IMR-90 (cell line): ENCODE measurements at regions not wholly inside any gene's neighbourhood (a gene's known extent, or its start where the extent isn't known, plus 50 kb on each side); places are given as distances from the start of the nearest gene placed in this dataset.

Source experiments
- ATAC-seq: fragments of 200-7000 bp; cut with Tn5 transposase; 2 replicates; pipeline ENCODE4 v1.9.1; 2020; ENCODE audit warnings: low read depth, mild to moderate bottlenecking, moderate library complexity
- BruUV-seq: library from RNA; stranded (reverse); fragments of 400-500 nt; replicated peaks from 2 replicates; lab custom pipeline; 2021; lab: Mats Ljungman, UMichigan
- CTCF ChIA-PET: fragments of 300-600 bp; formaldehyde crosslinking; extraction: SDS; loops from one replicate; lab custom pipeline; 2021; ENCODE audit warnings: antibody characterized with exemption; lab: Yijun Ruan, JAX
- POLR2A ChIA-PET: fragments of 300-600 bp; sonication (Branson Sonifier 250); formaldehyde crosslinking; loops from one replicate; lab custom pipeline; 2022; ENCODE audit warnings: antibody characterized with exemption; ENCODE audit not compliant: unreplicated experiment; lab: Charles Lee
- DNase-seq: peaks from one replicate; pipeline ENCODE4 v3.0.0; 2013
- H2AFZ ChIP-seq: replicated peaks from 2 replicates; pipeline ENCODE3; 2013; ENCODE audit warnings: low read length, mild to moderate bottlenecking; ENCODE audit not compliant: poor library complexity
- H2AK5ac ChIP-seq: 2 replicates; pipeline ENCODE4 v1.6.1; 2013; ENCODE audit warnings: low read depth, low read length, inconsistent platforms
- H2AK9ac ChIP-seq: replicated peaks from 2 replicates; pipeline ENCODE3; 2013; ENCODE audit warnings: mild to moderate bottlenecking, low read depth, low read length, moderate library complexity; ENCODE audit not compliant: poor library complexity
- H2BK120ac ChIP-seq: 2 replicates; pipeline ENCODE4 v1.6.1; 2013; ENCODE audit warnings: low read depth, low read length, inconsistent platforms
- H2BK15ac ChIP-seq: 3 replicates; pipeline ENCODE4 v1.6.1; 2013; ENCODE audit warnings: low read depth, low read length, inconsistent platforms
- H2BK20ac ChIP-seq: 2 replicates; pipeline ENCODE4 v1.6.1; 2013; ENCODE audit warnings: low read depth, mild to moderate bottlenecking, inconsistent platforms, low read length, moderate library complexity
- H2BK5ac ChIP-seq: 2 replicates; pipeline ENCODE4 v1.6.1; 2013; ENCODE audit warnings: mild to moderate bottlenecking, low read depth, low read length, inconsistent platforms; ENCODE audit not compliant: poor library complexity, severe bottlenecking
- H3K14ac ChIP-seq: replicated peaks from 2 replicates; pipeline ENCODE4 v1.6.1; 2013; ENCODE audit warnings: low read depth, low read length, inconsistent platforms
- H3K18ac ChIP-seq: 2 replicates; pipeline ENCODE4 v1.6.1; 2013; ENCODE audit warnings: low read depth, low read length, control low read depth
- H3K23ac ChIP-seq: 2 replicates; pipeline ENCODE4 v1.6.1; 2013; ENCODE audit warnings: low read depth, low read length, inconsistent platforms
- H3K27ac ChIP-seq: 2 replicates; pipeline ENCODE4 v1.5.1; 2013; ENCODE audit warnings: mild to moderate bottlenecking, control low read depth, low read length; ENCODE audit not compliant: insufficient read depth
- H3K27me3 ChIP-seq: 2 replicates; pipeline ENCODE4 v1.6.1; 2013; ENCODE audit warnings: low read length; ENCODE audit not compliant: control insufficient read depth, insufficient read depth
- H3K36me3 ChIP-seq: 2 replicates; pipeline ENCODE4 v1.6.1; 2013; ENCODE audit warnings: low read length, mixed read lengths; ENCODE audit not compliant: control insufficient read depth, insufficient read depth
- H3K4ac ChIP-seq: 2 replicates; pipeline ENCODE4 v1.6.1; 2013; ENCODE audit warnings: low read depth, low read length, inconsistent platforms
- H3K4me1 ChIP-seq: 2 replicates; pipeline ENCODE4 v1.6.1; 2013; ENCODE audit warnings: low read length, mixed read lengths; ENCODE audit not compliant: control insufficient read depth, insufficient read depth
- H3K4me2 ChIP-seq: 2 replicates; pipeline ENCODE4 v1.6.1; 2013; ENCODE audit warnings: low read depth, mild to moderate bottlenecking, control low read depth, low read length, moderate library complexity
- H3K4me3 ChIP-seq: 2 replicates; pipeline ENCODE4 v1.5.1; 2013; ENCODE audit warnings: low read depth, mild to moderate bottlenecking, control low read depth, low read length, moderate library complexity; ENCODE audit not compliant: insufficient read depth
- H3K56ac ChIP-seq: 2 replicates; pipeline ENCODE4 v1.6.1; 2013; ENCODE audit warnings: low read length, inconsistent platforms; ENCODE audit not compliant: insufficient read depth; ENCODE audit errors: extremely low read depth
- H3K79me1 ChIP-seq, 2 experiments: 2 replicates each; pipeline ENCODE4 v1.6.1; 2013; ENCODE audit warnings: low read length in 2 of 2, inconsistent platforms in 1 of 2, low read depth in 1 of 2
- H3K9ac ChIP-seq: 2 replicates; pipeline ENCODE4 v1.6.1; 2013; ENCODE audit warnings: low read depth, low read length, control low read depth
- H3K9me1 ChIP-seq: 2 replicates; pipeline ENCODE4 v1.6.1; 2013; ENCODE audit warnings: low read length, inconsistent platforms; ENCODE audit not compliant: insufficient read depth
- H3K9me3 ChIP-seq: 2 replicates; pipeline ENCODE4 v1.6.1; 2013; ENCODE audit warnings: low read length; ENCODE audit not compliant: control insufficient read depth, insufficient read depth
- H4K20me1 ChIP-seq: 2 replicates; pipeline ENCODE4 v1.6.1; 2013; ENCODE audit warnings: low read length, inconsistent platforms; ENCODE audit not compliant: insufficient read depth
- H4K5ac ChIP-seq: 2 replicates; pipeline ENCODE4 v1.6.1; 2013; ENCODE audit warnings: mild to moderate bottlenecking, low read depth, low read length, control low read depth
- H4K8ac ChIP-seq, 2 experiments: 2 replicates each; pipeline ENCODE4 v1.6.1; 2013; ENCODE audit warnings: low read depth in 2 of 2, low read length in 2 of 2, control low read depth in 1 of 2, inconsistent platforms in 1 of 2
- H4K91ac ChIP-seq: 2 replicates; pipeline ENCODE4 v1.6.1; 2013; ENCODE audit warnings: low read depth, low read length, inconsistent platforms; ENCODE audit not compliant: insufficient read depth
- CHD1 ChIP-seq: IDR thresholded peaks from 2 replicates; pipeline ENCODE4 v1.6.1; 2012; ENCODE audit warnings: low read depth, low read length, improper control_type of control experiment
- MXI1 ChIP-seq: IDR thresholded peaks from 2 replicates; pipeline ENCODE4 v1.6.1; 2012; ENCODE audit warnings: low read depth, mild to moderate bottlenecking, low read length, moderate library complexity, borderline replicate concordance
- NFE2L2 ChIP-seq: fragments of 150-350 bp; IDR thresholded peaks from 2 replicates; pipeline ENCODE4 v1.6.1; 2016; ENCODE audit warnings: low read depth, mild to moderate bottlenecking, low read length
- WGBS, 2 experiments: methylation state at CpG; one replicate each; pipeline versions ENCODE4 v1.1.5 to v1.1.7; 2013; ENCODE audit warnings: missing lambda C conversion rate in 2 of 2; ENCODE audit not compliant: insufficient read length in 1 of 2; ENCODE audit errors: extremely low coverage in 2 of 2; 5-methylcytosine and 5-hydroxymethylcytosine counted together
- dilution Hi-C: fragments of 300-500 bp; cut with HindIII; formaldehyde crosslinking; loops from one replicate; pipeline ENCODE4 v1.14.3; 2018; ENCODE audit warnings: low sequenced_read_pairs; ENCODE audit not compliant: unreplicated experiment
- in situ Hi-C: fragments of 300-500 bp; cut with MboI; formaldehyde crosslinking; loops from 3 replicates; pipeline ENCODE4 v1.14.3; 2019; ENCODE audit warnings: low sequenced_read_pairs, inconsistent platforms, mixed read lengths
- intact Hi-C: fragments of 100-400 bp; cut with micrococcal nuclease; formaldehyde crosslinking; loops from 2 replicates; pipeline ENCODE4 v1.10.0; 2022

DNA sequence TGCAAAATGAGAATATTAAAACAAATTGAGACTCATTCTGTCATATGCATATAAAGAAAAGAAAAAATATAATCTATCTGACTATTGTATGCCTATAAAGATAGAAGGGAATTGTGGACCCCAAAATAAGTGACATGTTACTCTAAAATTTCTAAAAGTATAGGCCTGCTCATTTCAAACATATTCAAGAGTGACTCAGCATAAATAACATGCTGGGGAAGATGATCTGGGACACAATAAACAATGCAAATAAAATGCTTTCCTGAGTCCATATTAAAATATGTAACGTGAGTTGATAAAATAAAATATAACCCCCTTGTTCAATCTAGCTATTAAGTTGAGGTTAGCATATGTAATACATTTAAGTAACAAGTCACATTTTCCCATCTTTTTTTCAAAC is 882.0 kb upstream of the EDIL3 start:
- H2AK9ac ChIP-seq: no peak overlapping the region
- ChIA-PET CTCF (no interaction called here), POLR2A (no interaction called here)
- H4K91ac ChIP-seq: no peak overlapping the region
- no peaks in the 10 kb centered on the region for H3K4me1 ChIP-seq
- WGBS, 2 experiments: no CpG with 5 or more reads among the region's 1 CpG
- H3K36me3 ChIP-seq: no peaks in the 10 kb centered on the region
- H2AFZ ChIP-seq: no peak overlapping the region
- H3K23ac ChIP-seq: no peak overlapping the region
- no peak overlapping the region for H4K5ac ChIP-seq
- H3K56ac ChIP-seq: no peak overlapping the region
- no peaks in the 10 kb centered on the region for H4K20me1 ChIP-seq
- no peak overlapping the region for H2BK20ac ChIP-seq
- intact Hi-C loops (no loop called here), dilution Hi-C loops (no loop called here), in situ Hi-C loops (no loop called here)
- H2BK15ac ChIP-seq: no peak overlapping the region
- no peak overlapping the region for H3K4me3 ChIP-seq
- H2BK5ac ChIP-seq: no peak overlapping the region
- H3K9me1 ChIP-seq: no peaks in the 10 kb centered on the region
- no peak for TF ChIP-seq MXI1
- no peak for TF ChIP-seq CHD1
- peak; percentile 89 for TF ChIP-seq NFE2L2
- H3K9ac ChIP-seq: no peak overlapping the region
- H3K18ac ChIP-seq: no peak overlapping the region
- ATAC-seq (no peak), DNase-seq (no peak)
- H3K79me1 ChIP-seq: no peaks in the 10 kb centered on the region
- H3K27me3 ChIP-seq: no peaks in the 10 kb centered on the region
- no peak overlapping the region for H3K27ac ChIP-seq
- H3K14ac ChIP-seq: no peak overlapping the region
- no peak overlapping the region for H2AK5ac ChIP-seq
- peaks cover 3% of the 10 kb centered on the region; the same call in 1 of the 2 replicates for H3K9me3 ChIP-seq
- no TSS peak for BruUV-seq
- H3K4ac ChIP-seq: no peak overlapping the region
- H3K4me2 ChIP-seq: no peak overlapping the region
- no peak overlapping the region for H2BK120ac ChIP-seq
- H4K8ac ChIP-seq: no peak overlapping the region
